ENCODE measurements at regions not wholly inside any gene's neighbourhood (a gene's known extent, or its start where the extent isn't known, plus 50 kb on each side); places are given as distances from the start of the nearest gene placed in this dataset.

- intact Hi-C loops (cut with DNase I, micrococcal nuclease) = no loop called here
- ATAC-seq = no peak
- no peak for TF ChIP-seq CTCF (IDR thresholded peaks at IDR 0.05)
- Histone ChIP-seq H3K4me3 (no peak overlapping the region), H3K36me3 (ENCODE audit: low read depth) (no peaks in the 10 kb centered on the region), H3K9me3 (no peaks in the 10 kb centered on the region), H3K4me1 (ENCODE audit: low read depth) (no peaks in the 10 kb centered on the region)
- DNase-seq = no peak
These were observed 209.8 kb upstream of the RAG2 start for GRCh38 chr11:36807871-36808270.

GRCh38 chr11:36803084-36803483 lies 205.0 kb upstream of the RAG2 start:
- intact Hi-C loops (cut with DNase I, micrococcal nuclease) = no loop called here
- DNase-seq = no peak
- no peaks in the 10 kb centered on the region for H3K9me3 ChIP-seq
- ATAC-seq = no peak
- no peaks in the 10 kb centered on the region for H3K4me1 ChIP-seq (ENCODE audit: low read depth)
- TF ChIP-seq CTCF (IDR thresholded peaks at IDR 0.05) = no peak
- no peak overlapping the region for H3K4me3 ChIP-seq
- no peaks in the 10 kb centered on the region for H3K36me3 ChIP-seq (ENCODE audit: low read depth)

GRCh38 chr11:36792996-36793914 lies 195.2 kb upstream of the RAG2 start:
- H3K4me3 ChIP-seq = no peak overlapping the region
- intact Hi-C loops (cut with DNase I, micrococcal nuclease) = no loop called here
- no peak for TF ChIP-seq CTCF (IDR thresholded peaks at IDR 0.05)
- ATAC-seq (no peak), DNase-seq (no peak)
- H3K36me3 ChIP-seq (ENCODE audit: low read depth) = no peaks in the 10 kb centered on the region
- H3K9me3 ChIP-seq = no peaks in the 10 kb centered on the region
- peaks cover 3% of the 10 kb centered on the region for H3K4me1 ChIP-seq (ENCODE audit: low read depth)

- H3K4me3 ChIP-seq = no peak overlapping the region
- DNase-seq = no peak
- TF ChIP-seq CTCF (IDR thresholded peaks at IDR 0.05) = no peak
- H3K9me3 ChIP-seq = no peaks in the 10 kb centered on the region
- no peaks in the 10 kb centered on the region for H3K36me3 ChIP-seq (ENCODE audit: low read depth)
- peaks cover 3% of the 10 kb centered on the region for H3K4me1 ChIP-seq (ENCODE audit: low read depth)
- intact Hi-C loops (cut with DNase I, micrococcal nuclease) = no loop called here
- no peak for ATAC-seq
These were observed 193.9 kb upstream of the RAG2 start for GRCh38 chr11:36791957-36792356.

- no peak for TF ChIP-seq CTCF (IDR thresholded peaks at IDR 0.05)
- ATAC-seq (no peak), DNase-seq (no peak)
- Histone ChIP-seq H3K4me3 (no peak overlapping the region), H3K36me3 (ENCODE audit: low read depth) (no peaks in the 10 kb centered on the region), H3K4me1 (ENCODE audit: low read depth) (peaks cover 3% of the 10 kb centered on the region), H3K9me3 (no peaks in the 10 kb centered on the region)
- intact Hi-C loops (cut with DNase I, micrococcal nuclease) = no loop called here
These were observed 192.5 kb upstream of the RAG2 start for GRCh38 chr11:36790526-36790925.

Data from mucosa of descending colon (tissue), 3 donors.